ENCODE measurements at regions not wholly inside any gene's neighbourhood (a gene's known extent, or its start where the extent isn't known, plus 50 kb on each side); places are given as distances from the start of the nearest gene placed in this dataset.

DNA sequence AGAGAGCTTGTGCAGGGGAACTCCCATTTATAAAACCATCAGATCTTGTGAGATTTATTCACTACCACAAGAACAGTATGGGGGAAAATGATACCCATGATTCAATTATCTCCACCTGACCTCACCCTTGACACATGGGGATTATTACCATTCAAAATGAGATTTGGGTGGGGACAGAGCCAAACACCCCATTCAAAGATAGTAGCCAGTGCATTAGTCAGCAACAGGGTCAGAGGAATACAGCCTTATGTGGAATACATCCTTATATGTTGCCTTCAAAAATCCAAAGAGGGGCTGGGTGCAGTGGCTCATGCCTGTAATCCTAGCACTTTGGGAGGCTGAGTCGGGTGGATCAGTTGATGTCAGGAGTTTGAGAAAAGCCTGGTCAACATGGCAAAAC, 563.2 kb downstream of the CCDC171 start:
- TF ChIP-seq ELF1 (tag; IDR thresholded peaks at IDR 0.05): no peak
- TF ChIP-seq TAF1 (IDR thresholded peaks at IDR 0.05; ENCODE audit: control insufficient read depth, extremely low read depth, insufficient read depth, low read length, severe bottlenecking): no peak
- TF ChIP-seq, protein P1, sequence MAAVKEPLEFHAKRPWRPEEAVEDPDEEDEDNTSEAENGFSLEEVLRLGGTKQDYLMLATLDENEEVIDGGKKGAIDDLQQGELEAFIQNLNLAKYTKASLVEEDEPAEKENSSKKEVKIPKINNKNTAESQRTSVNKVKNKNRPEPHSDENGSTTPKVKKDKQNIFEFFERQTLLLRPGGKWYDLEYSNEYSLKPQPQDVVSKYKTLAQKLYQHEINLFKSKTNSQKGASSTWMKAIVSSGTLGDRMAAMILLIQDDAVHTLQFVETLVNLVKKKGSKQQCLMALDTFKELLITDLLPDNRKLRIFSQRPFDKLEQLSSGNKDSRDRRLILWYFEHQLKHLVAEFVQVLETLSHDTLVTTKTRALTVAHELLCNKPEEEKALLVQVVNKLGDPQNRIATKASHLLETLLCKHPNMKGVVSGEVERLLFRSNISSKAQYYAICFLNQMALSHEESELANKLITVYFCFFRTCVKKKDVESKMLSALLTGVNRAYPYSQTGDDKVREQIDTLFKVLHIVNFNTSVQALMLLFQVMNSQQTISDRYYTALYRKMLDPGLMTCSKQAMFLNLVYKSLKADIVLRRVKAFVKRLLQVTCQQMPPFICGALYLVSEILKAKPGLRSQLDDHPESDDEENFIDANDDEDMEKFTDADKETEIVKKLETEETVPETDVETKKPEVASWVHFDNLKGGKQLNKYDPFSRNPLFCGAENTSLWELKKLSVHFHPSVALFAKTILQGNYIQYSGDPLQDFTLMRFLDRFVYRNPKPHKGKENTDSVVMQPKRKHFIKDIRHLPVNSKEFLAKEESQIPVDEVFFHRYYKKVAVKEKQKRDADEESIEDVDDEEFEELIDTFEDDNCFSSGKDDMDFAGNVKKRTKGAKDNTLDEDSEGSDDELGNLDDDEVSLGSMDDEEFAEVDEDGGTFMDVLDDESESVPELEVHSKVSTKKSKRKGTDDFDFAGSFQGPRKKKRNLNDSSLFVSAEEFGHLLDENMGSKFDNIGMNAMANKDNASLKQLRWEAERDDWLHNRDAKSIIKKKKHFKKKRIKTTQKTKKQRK (IDR thresholded peaks at IDR 0.05; ENCODE audit: borderline replicate concordance, low read depth, low read length): no peak
- TF ChIP-seq GABPA (tag; conservative IDR thresholded peaks at IDR 0.05; ENCODE audit: low read depth): no peak
- no peak for TF ChIP-seq EP300 (IDR thresholded peaks at IDR 0.05; ENCODE audit: low read length)
- TF ChIP-seq, protein P2, sequence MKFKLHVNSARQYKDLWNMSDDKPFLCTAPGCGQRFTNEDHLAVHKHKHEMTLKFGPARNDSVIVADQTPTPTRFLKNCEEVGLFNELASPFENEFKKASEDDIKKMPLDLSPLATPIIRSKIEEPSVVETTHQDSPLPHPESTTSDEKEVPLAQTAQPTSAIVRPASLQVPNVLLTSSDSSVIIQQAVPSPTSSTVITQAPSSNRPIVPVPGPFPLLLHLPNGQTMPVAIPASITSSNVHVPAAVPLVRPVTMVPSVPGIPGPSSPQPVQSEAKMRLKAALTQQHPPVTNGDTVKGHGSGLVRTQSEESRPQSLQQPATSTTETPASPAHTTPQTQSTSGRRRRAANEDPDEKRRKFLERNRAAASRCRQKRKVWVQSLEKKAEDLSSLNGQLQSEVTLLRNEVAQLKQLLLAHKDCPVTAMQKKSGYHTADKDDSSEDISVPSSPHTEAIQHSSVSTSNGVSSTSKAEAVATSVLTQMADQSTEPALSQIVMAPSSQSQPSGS (CRISPR knock-in tag; IDR thresholded peaks at IDR 0.05): no peak
- no peak for TF ChIP-seq EHMT2 (IDR thresholded peaks at IDR 0.05)
- TF ChIP-seq ZNF253 (CRISPR knock-in tag; conservative IDR thresholded peaks at IDR 0.05): no peak
- TF ChIP-seq, protein P3, sequence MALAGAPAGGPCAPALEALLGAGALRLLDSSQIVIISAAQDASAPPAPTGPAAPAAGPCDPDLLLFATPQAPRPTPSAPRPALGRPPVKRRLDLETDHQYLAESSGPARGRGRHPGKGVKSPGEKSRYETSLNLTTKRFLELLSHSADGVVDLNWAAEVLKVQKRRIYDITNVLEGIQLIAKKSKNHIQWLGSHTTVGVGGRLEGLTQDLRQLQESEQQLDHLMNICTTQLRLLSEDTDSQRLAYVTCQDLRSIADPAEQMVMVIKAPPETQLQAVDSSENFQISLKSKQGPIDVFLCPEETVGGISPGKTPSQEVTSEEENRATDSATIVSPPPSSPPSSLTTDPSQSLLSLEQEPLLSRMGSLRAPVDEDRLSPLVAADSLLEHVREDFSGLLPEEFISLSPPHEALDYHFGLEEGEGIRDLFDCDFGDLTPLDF (CRISPR knock-in tag; IDR thresholded peaks at IDR 0.05): no peak
- TF ChIP-seq, protein P4, sequence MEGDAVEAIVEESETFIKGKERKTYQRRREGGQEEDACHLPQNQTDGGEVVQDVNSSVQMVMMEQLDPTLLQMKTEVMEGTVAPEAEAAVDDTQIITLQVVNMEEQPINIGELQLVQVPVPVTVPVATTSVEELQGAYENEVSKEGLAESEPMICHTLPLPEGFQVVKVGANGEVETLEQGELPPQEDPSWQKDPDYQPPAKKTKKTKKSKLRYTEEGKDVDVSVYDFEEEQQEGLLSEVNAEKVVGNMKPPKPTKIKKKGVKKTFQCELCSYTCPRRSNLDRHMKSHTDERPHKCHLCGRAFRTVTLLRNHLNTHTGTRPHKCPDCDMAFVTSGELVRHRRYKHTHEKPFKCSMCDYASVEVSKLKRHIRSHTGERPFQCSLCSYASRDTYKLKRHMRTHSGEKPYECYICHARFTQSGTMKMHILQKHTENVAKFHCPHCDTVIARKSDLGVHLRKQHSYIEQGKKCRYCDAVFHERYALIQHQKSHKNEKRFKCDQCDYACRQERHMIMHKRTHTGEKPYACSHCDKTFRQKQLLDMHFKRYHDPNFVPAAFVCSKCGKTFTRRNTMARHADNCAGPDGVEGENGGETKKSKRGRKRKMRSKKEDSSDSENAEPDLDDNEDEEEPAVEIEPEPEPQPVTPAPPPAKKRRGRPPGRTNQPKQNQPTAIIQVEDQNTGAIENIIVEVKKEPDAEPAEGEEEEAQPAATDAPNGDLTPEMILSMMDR (IDR thresholded peaks at IDR 0.05 in 2 of 3, conservative IDR thresholded peaks at IDR 0.05 in 1 of 3; ENCODE audit: insufficient read depth in 2 of 3, low read depth in 1 of 3, low read length in 3 of 3): no peak
- no peak for TF ChIP-seq CEBPB (tag; IDR thresholded peaks at IDR 0.05)

All from K562 (cell line).